HCT116 (cell line): ENCODE measurements at regions not wholly inside any gene's neighbourhood (a gene's known extent, or its start where the extent isn't known, plus 50 kb on each side); places are given as distances from the start of the nearest gene placed in this dataset.

Source experiments
- ATAC-seq: fragments of 200-7000 bp; cut with Tn5 transposase; 2 replicates; pipeline ENCODE4 v1.9.1; 2020; ENCODE audit warnings: mild to moderate bottlenecking, moderate library complexity
- BruUV-seq: library from RNA; stranded (reverse); fragments of 400-500 nt; replicated peaks from 2 replicates; lab custom pipeline; 2021; lab: Mats Ljungman, UMichigan
- CTCF ChIA-PET: fragments of 300-600 bp; sonication (Branson Sonifier 250); formaldehyde crosslinking; loops from one replicate; lab custom pipeline; 2021; ENCODE audit warnings: antibody characterized with exemption; lab: Charles Lee
- POLR2A ChIA-PET: fragments of 300-600, 350-600 bp; sonication (Branson Sonifier 250); formaldehyde crosslinking; loops from one replicate; lab custom pipeline; 2021; ENCODE audit warnings: antibody characterized with exemption; lab: Charles Lee
- RAD21 ChIA-PET, 2 experiments: fragments of 300-600 bp; sonication (Branson Sonifier 250); formaldehyde crosslinking; loops; one replicate each; lab custom pipeline; 2023; ENCODE audit warnings: low total read pairs in 2 of 2; ENCODE audit not compliant: uncharacterized antibody in 2 of 2, unreplicated experiment in 2 of 2, low non-redundant PET in 1 of 2; lab: Charles Lee
- DNase-seq: peaks from one replicate; pipeline ENCODE4 v3.0.0-alpha.2; 2010; ENCODE audit warnings: low read depth, low spot score
- H2AFZ ChIP-seq: fragments of 200-600 bp; shearing (Covaris generic), sonication (generic); 2 replicates; pipeline ENCODE4 v1.6.1; 2017; ENCODE audit warnings: low read depth, mixed run types, mixed read lengths, antibody characterized with exemption, low read length; ENCODE audit not compliant: poor library complexity, severe bottlenecking
- H3K27ac ChIP-seq: 2 replicates; pipeline ENCODE4 v1.5.1; 2012; ENCODE audit warnings: low read depth, low read length
- H3K27me3 ChIP-seq: fragments of 200-600 bp; sonication (generic); 2 replicates; pipeline ENCODE4 v1.6.1; 2016; ENCODE audit warnings: mixed run types, low read length, mixed read lengths; ENCODE audit not compliant: insufficient read depth
- H3K36me3 ChIP-seq, 2 experiments: fragments of 200-500 bp in 1 of 2; fragments of 200-600 bp in 1 of 2; sonication (Bioruptor generic) in 1 of 2; sonication (generic) in 1 of 2; 2 replicates each; pipeline versions ENCODE4 v1.5.1 to v1.6.1; 2014 to 2016; ENCODE audit warnings: low read length in 2 of 2, inconsistent platforms in 1 of 2, mixed read lengths in 1 of 2, mixed run types in 1 of 2; ENCODE audit not compliant: insufficient read depth in 2 of 2, control insufficient read depth in 1 of 2
- H3K4me1 ChIP-seq, 2 experiments: fragments of 200-600 bp in 1 of 2; sonication (generic) in 1 of 2; 2 replicates each; pipeline versions ENCODE4 v1.5.1 to v1.6.1; 2012 to 2017; ENCODE audit warnings: low read length in 2 of 2, inconsistent platforms in 1 of 2, mild to moderate bottlenecking in 1 of 2, mixed read lengths in 1 of 2, mixed run types in 1 of 2, moderate library complexity in 1 of 2; ENCODE audit not compliant: insufficient read depth in 2 of 2, control insufficient read depth in 1 of 2
- H3K4me2 ChIP-seq: fragments of 200-600 bp; sonication (generic); 2 replicates; pipeline ENCODE4 v1.6.1; 2017; ENCODE audit warnings: mixed run types, low read length, mixed read lengths
- H3K4me3 ChIP-seq, 2 experiments: fragments of 200-600 bp in 1 of 2; sonication (generic) in 1 of 2; replicated peaks in 1 of 2; 2 replicates each; pipeline ENCODE4 v1.5.1; 2011 to 2016; ENCODE audit warnings: low read length in 2 of 2, control low read depth in 1 of 2, low read depth in 1 of 2, mild to moderate bottlenecking in 1 of 2, mixed read lengths in 1 of 2, mixed run types in 1 of 2
- H3K79me2 ChIP-seq: fragments of 200-600 bp; sonication (generic); 2 replicates; pipeline ENCODE4 v1.6.1; 2017; ENCODE audit warnings: mild to moderate bottlenecking, mixed run types, low read length, moderate library complexity, mixed read lengths; ENCODE audit not compliant: insufficient read depth
- H3K9ac ChIP-seq: fragments of 200-600 bp; sonication (generic); 2 replicates; pipeline ENCODE4 v1.6.1; 2016; ENCODE audit warnings: low read length, mixed read lengths
- H3K9me2 ChIP-seq: fragments of 200-600 bp; sonication (generic), shearing (Covaris generic); 2 replicates; pipeline ENCODE4 v1.6.1; 2017; ENCODE audit warnings: mixed run types, mild to moderate bottlenecking, moderate library complexity; ENCODE audit not compliant: insufficient read depth
- H3K9me3 ChIP-seq, 2 experiments: fragments of 200-500 bp in 1 of 2; fragments of 200-600 bp in 1 of 2; sonication (Bioruptor generic) in 1 of 2; sonication (generic) in 1 of 2; 2 replicates each; pipeline ENCODE4 v1.6.1; 2014 to 2017; ENCODE audit warnings: low read length in 2 of 2, mixed read lengths in 2 of 2, inconsistent platforms in 1 of 2, low read depth in 1 of 2, mild to moderate bottlenecking in 1 of 2, mixed run types in 1 of 2, moderate library complexity in 1 of 2; ENCODE audit not compliant: control insufficient read depth in 1 of 2, insufficient read depth in 1 of 2
- H4K20me1 ChIP-seq: fragments of 200-600 bp; sonication (generic), shearing (Covaris generic); 2 replicates; pipeline ENCODE4 v1.6.1; 2017; ENCODE audit warnings: mixed run types, mild to moderate bottlenecking, moderate library complexity; ENCODE audit not compliant: insufficient read depth
- ATF3 ChIP-seq: IDR thresholded peaks from 2 replicates; pipeline ENCODE4 v1.6.1; 2012
- CBX3 ChIP-seq: IDR thresholded peaks from 2 replicates; pipeline ENCODE4 v1.6.1; 2012; ENCODE audit warnings: low read depth
- CEBPB ChIP-seq: IDR thresholded peaks from 2 replicates; pipeline ENCODE4 v1.6.1; 2012; ENCODE audit warnings: low read depth
- CTCF ChIP-seq, 3 experiments: fragments of 200-600 bp in 1 of 3; sonication (generic) in 1 of 3; IDR thresholded peaks in 2 of 3; conservative IDR thresholded peaks in 1 of 3; 2 replicates each; pipeline ENCODE4 v1.5.1; 2012 to 2017; ENCODE audit warnings: low read depth in 2 of 3, low read length in 2 of 3, antibody characterized with exemption in 1 of 3, borderline replicate concordance in 1 of 3, control low read depth in 1 of 3, mild to moderate bottlenecking in 1 of 3, mixed read lengths in 1 of 3, mixed run types in 1 of 3, moderate library complexity in 1 of 3; ENCODE audit not compliant: insufficient read depth in 1 of 3
- EGR1 ChIP-seq: IDR thresholded peaks from 2 replicates; pipeline ENCODE4 v1.6.1; 2012; ENCODE audit warnings: low read depth
- ELF1 ChIP-seq: IDR thresholded peaks from 2 replicates; pipeline ENCODE4 v1.6.1; 2012; ENCODE audit warnings: low read depth, borderline replicate concordance
- EZH2 ChIP-seq: fragments of 200-600 bp; sonication (generic); IDR thresholded peaks from 2 replicates; pipeline ENCODE4 v1.6.1; 2017; ENCODE audit warnings: antibody characterized with exemption, mixed run types
- EZH2phosphoT487 ChIP-seq: fragments of 200-600 bp; IDR thresholded peaks from 2 replicates; pipeline ENCODE4 v1.6.1; 2018; ENCODE audit warnings: antibody characterized with exemption, borderline replicate concordance
- FOSL1 ChIP-seq: IDR thresholded peaks from 2 replicates; pipeline ENCODE4 v1.6.1; 2012; ENCODE audit warnings: low read depth
- JUND ChIP-seq: IDR thresholded peaks from 2 replicates; pipeline ENCODE4 v1.6.1; 2012
- MAX ChIP-seq: IDR thresholded peaks from 2 replicates; pipeline ENCODE4 v1.6.1; 2012
- POLR2A ChIP-seq: IDR thresholded peaks from 2 replicates; pipeline ENCODE4 v1.7.0; 2011; ENCODE audit warnings: borderline replicate concordance; ENCODE audit not compliant: insufficient read depth, insufficient read length; ENCODE audit errors: extremely low read depth
- POLR2AphosphoS5 ChIP-seq: IDR thresholded peaks from 2 replicates; pipeline ENCODE4 v1.6.1; 2011; ENCODE audit warnings: mild to moderate bottlenecking, low read depth, low read length, moderate library complexity
- RAD21 ChIP-seq: IDR thresholded peaks from 2 replicates; pipeline ENCODE4 v1.6.1; 2012; ENCODE audit warnings: low read depth, mild to moderate bottlenecking
- SIN3A ChIP-seq: IDR thresholded peaks from 2 replicates; pipeline ENCODE4 v1.6.1; 2012; ENCODE audit warnings: low read depth
- SRF ChIP-seq: IDR thresholded peaks from 2 replicates; pipeline ENCODE4 v1.6.1; 2012; ENCODE audit warnings: low read depth
- YY1 ChIP-seq: IDR thresholded peaks from 2 replicates; pipeline ENCODE4 v1.6.1; 2011; ENCODE audit warnings: low read length, low read depth, moderate library complexity, mild to moderate bottlenecking; ENCODE audit not compliant: insufficient replicate concordance; ENCODE audit errors: extremely low read depth
- ZBTB33 ChIP-seq: IDR thresholded peaks from 2 replicates; pipeline ENCODE4 v1.6.1; 2011; ENCODE audit warnings: mild to moderate bottlenecking, low read length, moderate library complexity; ENCODE audit not compliant: insufficient replicate concordance; ENCODE audit errors: extremely low read depth
- ZFX ChIP-seq: fragments of 450-650 bp; IDR thresholded peaks from 2 replicates; pipeline ENCODE4 v1.6.1; 2017
- intact Hi-C: fragments of 100-400 bp; cut with micrococcal nuclease; formaldehyde crosslinking; loops from 2 replicates; pipeline ENCODE4 v1.10.0; 2022
- TF ChIP-seq, protein P1 (sequence below): IDR thresholded peaks from 2 replicates; pipeline ENCODE4 v1.6.1; 2012; ENCODE audit warnings: low read depth

GRCh38 chr3:144444061-144444460, 472.4 kb downstream of the DIPK2A start:
- no peak for TF ChIP-seq ZBTB33
- TF ChIP-seq EGR1 = no peak
- no peak for TF ChIP-seq ELF1
- no peak for TF ChIP-seq SIN3A
- no peak for TF ChIP-seq RAD21
- TF ChIP-seq, protein P1, sequence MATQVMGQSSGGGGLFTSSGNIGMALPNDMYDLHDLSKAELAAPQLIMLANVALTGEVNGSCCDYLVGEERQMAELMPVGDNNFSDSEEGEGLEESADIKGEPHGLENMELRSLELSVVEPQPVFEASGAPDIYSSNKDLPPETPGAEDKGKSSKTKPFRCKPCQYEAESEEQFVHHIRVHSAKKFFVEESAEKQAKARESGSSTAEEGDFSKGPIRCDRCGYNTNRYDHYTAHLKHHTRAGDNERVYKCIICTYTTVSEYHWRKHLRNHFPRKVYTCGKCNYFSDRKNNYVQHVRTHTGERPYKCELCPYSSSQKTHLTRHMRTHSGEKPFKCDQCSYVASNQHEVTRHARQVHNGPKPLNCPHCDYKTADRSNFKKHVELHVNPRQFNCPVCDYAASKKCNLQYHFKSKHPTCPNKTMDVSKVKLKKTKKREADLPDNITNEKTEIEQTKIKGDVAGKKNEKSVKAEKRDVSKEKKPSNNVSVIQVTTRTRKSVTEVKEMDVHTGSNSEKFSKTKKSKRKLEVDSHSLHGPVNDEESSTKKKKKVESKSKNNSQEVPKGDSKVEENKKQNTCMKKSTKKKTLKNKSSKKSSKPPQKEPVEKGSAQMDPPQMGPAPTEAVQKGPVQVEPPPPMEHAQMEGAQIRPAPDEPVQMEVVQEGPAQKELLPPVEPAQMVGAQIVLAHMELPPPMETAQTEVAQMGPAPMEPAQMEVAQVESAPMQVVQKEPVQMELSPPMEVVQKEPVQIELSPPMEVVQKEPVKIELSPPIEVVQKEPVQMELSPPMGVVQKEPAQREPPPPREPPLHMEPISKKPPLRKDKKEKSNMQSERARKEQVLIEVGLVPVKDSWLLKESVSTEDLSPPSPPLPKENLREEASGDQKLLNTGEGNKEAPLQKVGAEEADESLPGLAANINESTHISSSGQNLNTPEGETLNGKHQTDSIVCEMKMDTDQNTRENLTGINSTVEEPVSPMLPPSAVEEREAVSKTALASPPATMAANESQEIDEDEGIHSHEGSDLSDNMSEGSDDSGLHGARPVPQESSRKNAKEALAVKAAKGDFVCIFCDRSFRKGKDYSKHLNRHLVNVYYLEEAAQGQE = no peak
- no peak for TF ChIP-seq POLR2AphosphoS5
- TF ChIP-seq FOSL1 = no peak
- no peak for TF ChIP-seq JUND
- no peak for TF ChIP-seq ZFX
- no peak for TF ChIP-seq YY1
- no peak for TF ChIP-seq EZH2phosphoT487
- TF ChIP-seq CBX3 = no peak
- no peak for TF ChIP-seq POLR2A
- TF ChIP-seq EZH2 = no peak
- no peak for TF ChIP-seq ATF3
- TF ChIP-seq CTCF (IDR thresholded peaks at IDR 0.05 in 2 of 3, conservative IDR thresholded peaks at IDR 0.05 in 1 of 3; ENCODE audit: borderline replicate concordance in 1 of 3, insufficient read depth in 1 of 3, low read depth in 2 of 3, low read length in 2 of 3) = no peak
- TF ChIP-seq SRF = no peak
- TF ChIP-seq MAX = no peak
- TF ChIP-seq CEBPB = no peak
- Histone ChIP-seq H4K20me1 (no peaks in the 10 kb centered on the region), H3K36me3 (no peaks in the 10 kb centered on the region), H3K4me2 (no peak overlapping the region), H2AFZ (no peak overlapping the region), H3K4me3 (no peak overlapping the region), H3K9ac (no peak overlapping the region), H3K79me2 (no peaks in the 10 kb centered on the region), H3K9me3 (no peaks in the 10 kb centered on the region), H3K4me1 (no peaks in the 10 kb centered on the region), H3K27me3 (no peaks in the 10 kb centered on the region), H3K9me2 (no peaks in the 10 kb centered on the region), H3K27ac (no peak overlapping the region)
- CTCF ChIA-PET = no interaction called here
- intact Hi-C loops = no loop called here
- no TSS peak for BruUV-seq
- ATAC-seq (no peak), DNase-seq (no peak)
- RAD21 ChIA-PET = no interaction called here
- POLR2A ChIA-PET = no interaction called here
